HCT116 (cell line): ENCODE measurements at regions not wholly inside any gene's neighbourhood (a gene's known extent, or its start where the extent isn't known, plus 50 kb on each side); places are given as distances from the start of the nearest gene placed in this dataset.

Experiments used
- CBX3 ChIP-seq: IDR thresholded peaks from 2 replicates; pipeline ENCODE4 v1.6.1; 2012; ENCODE audit warnings: low read depth
- CEBPB ChIP-seq: IDR thresholded peaks from 2 replicates; pipeline ENCODE4 v1.6.1; 2012; ENCODE audit warnings: low read depth
- EGR1 ChIP-seq: IDR thresholded peaks from 2 replicates; pipeline ENCODE4 v1.6.1; 2012; ENCODE audit warnings: low read depth
- EZH2 ChIP-seq: fragments of 200-600 bp; sonication (generic); IDR thresholded peaks from 2 replicates; pipeline ENCODE4 v1.6.1; 2017; ENCODE audit warnings: antibody characterized with exemption, mixed run types
- FOSL1 ChIP-seq: IDR thresholded peaks from 2 replicates; pipeline ENCODE4 v1.6.1; 2012; ENCODE audit warnings: low read depth
- MAX ChIP-seq: IDR thresholded peaks from 2 replicates; pipeline ENCODE4 v1.6.1; 2012
- POLR2A ChIP-seq: IDR thresholded peaks from 2 replicates; pipeline ENCODE4 v1.7.0; 2011; ENCODE audit warnings: borderline replicate concordance; ENCODE audit not compliant: insufficient read depth, insufficient read length; ENCODE audit errors: extremely low read depth
- SIN3A ChIP-seq: IDR thresholded peaks from 2 replicates; pipeline ENCODE4 v1.6.1; 2012; ENCODE audit warnings: low read depth
- ZNF274 ChIP-seq: fragments of 200-500 bp; sonication (Bioruptor generic); IDR thresholded peaks from 2 replicates; pipeline ENCODE4 v1.6.1; 2014; ENCODE audit warnings: mild to moderate bottlenecking, low read depth, low read length, inconsistent platforms
- TF ChIP-seq, protein P1 (sequence below), 3 experiments: fragments of 200-600 bp in 1 of 3; sonication (generic) in 1 of 3; IDR thresholded peaks in 2 of 3; conservative IDR thresholded peaks in 1 of 3; 2 replicates each; pipeline ENCODE4 v1.5.1; 2012 to 2017; ENCODE audit warnings: low read depth in 2 of 3, low read length in 2 of 3, antibody characterized with exemption in 1 of 3, borderline replicate concordance in 1 of 3, control low read depth in 1 of 3, mild to moderate bottlenecking in 1 of 3, mixed read lengths in 1 of 3, mixed run types in 1 of 3, moderate library complexity in 1 of 3; ENCODE audit not compliant: insufficient read depth in 1 of 3
- TF ChIP-seq, protein P2 (sequence below): IDR thresholded peaks from 2 replicates; pipeline ENCODE4 v1.6.1; 2012; ENCODE audit warnings: low read depth

DNA sequence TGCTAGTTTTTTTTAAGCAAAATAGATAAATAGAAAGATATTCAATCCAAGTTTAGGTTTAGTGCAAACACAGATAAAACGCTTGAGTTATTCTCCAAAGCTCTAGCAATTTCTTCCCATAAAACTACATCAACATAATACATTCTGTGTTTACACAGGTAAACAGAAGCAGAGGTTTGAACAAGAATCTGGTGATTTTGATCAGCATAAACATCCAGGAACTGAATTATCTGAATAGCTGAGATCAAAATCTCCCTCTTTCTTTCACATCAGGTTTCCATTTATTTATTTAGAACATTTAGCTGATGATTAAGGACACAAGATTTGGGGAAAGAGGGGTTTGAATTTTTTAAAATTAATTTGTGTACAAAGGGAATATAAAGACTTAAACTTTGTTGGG, 1564.6 kb downstream of the MRPL39 start:
- TF ChIP-seq MAX (no peak), CEBPB (no peak), FOSL1 (no peak), POLR2A (no peak), EGR1 (no peak), EZH2 (no peak), ZNF274 (no peak), CBX3 (no peak), SIN3A (no peak)
- TF ChIP-seq, protein P1, sequence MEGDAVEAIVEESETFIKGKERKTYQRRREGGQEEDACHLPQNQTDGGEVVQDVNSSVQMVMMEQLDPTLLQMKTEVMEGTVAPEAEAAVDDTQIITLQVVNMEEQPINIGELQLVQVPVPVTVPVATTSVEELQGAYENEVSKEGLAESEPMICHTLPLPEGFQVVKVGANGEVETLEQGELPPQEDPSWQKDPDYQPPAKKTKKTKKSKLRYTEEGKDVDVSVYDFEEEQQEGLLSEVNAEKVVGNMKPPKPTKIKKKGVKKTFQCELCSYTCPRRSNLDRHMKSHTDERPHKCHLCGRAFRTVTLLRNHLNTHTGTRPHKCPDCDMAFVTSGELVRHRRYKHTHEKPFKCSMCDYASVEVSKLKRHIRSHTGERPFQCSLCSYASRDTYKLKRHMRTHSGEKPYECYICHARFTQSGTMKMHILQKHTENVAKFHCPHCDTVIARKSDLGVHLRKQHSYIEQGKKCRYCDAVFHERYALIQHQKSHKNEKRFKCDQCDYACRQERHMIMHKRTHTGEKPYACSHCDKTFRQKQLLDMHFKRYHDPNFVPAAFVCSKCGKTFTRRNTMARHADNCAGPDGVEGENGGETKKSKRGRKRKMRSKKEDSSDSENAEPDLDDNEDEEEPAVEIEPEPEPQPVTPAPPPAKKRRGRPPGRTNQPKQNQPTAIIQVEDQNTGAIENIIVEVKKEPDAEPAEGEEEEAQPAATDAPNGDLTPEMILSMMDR (IDR thresholded peaks at IDR 0.05 in 2 of 3, conservative IDR thresholded peaks at IDR 0.05 in 1 of 3; ENCODE audit: borderline replicate concordance in 1 of 3, insufficient read depth in 1 of 3, low read depth in 2 of 3, low read length in 2 of 3), result no peak
- TF ChIP-seq, protein P2, sequence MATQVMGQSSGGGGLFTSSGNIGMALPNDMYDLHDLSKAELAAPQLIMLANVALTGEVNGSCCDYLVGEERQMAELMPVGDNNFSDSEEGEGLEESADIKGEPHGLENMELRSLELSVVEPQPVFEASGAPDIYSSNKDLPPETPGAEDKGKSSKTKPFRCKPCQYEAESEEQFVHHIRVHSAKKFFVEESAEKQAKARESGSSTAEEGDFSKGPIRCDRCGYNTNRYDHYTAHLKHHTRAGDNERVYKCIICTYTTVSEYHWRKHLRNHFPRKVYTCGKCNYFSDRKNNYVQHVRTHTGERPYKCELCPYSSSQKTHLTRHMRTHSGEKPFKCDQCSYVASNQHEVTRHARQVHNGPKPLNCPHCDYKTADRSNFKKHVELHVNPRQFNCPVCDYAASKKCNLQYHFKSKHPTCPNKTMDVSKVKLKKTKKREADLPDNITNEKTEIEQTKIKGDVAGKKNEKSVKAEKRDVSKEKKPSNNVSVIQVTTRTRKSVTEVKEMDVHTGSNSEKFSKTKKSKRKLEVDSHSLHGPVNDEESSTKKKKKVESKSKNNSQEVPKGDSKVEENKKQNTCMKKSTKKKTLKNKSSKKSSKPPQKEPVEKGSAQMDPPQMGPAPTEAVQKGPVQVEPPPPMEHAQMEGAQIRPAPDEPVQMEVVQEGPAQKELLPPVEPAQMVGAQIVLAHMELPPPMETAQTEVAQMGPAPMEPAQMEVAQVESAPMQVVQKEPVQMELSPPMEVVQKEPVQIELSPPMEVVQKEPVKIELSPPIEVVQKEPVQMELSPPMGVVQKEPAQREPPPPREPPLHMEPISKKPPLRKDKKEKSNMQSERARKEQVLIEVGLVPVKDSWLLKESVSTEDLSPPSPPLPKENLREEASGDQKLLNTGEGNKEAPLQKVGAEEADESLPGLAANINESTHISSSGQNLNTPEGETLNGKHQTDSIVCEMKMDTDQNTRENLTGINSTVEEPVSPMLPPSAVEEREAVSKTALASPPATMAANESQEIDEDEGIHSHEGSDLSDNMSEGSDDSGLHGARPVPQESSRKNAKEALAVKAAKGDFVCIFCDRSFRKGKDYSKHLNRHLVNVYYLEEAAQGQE, result no peak
